H1 (cell line): ENCODE measurements at regions not wholly inside any gene's neighbourhood (a gene's known extent, or its start where the extent isn't known, plus 50 kb on each side); places are given as distances from the start of the nearest gene placed in this dataset.

Experiments used
- CHD2 ChIP-seq: IDR thresholded peaks from 2 replicates; pipeline ENCODE4 v1.6.1; 2012; ENCODE audit warnings: low read length, improper control_type of control experiment
- RNF2 ChIP-seq: fragments of 200-900, 300-1000 bp; sonication (generic); IDR thresholded peaks from 2 replicates; pipeline ENCODE4 v1.7.1; 2016; ENCODE audit warnings: borderline replicate concordance, low read depth, mild to moderate bottlenecking, antibody characterized with exemption, low read length; ENCODE audit not compliant: poor library complexity, severe bottlenecking; ENCODE audit errors: missing control alignments
- SIN3A ChIP-seq, 2 experiments: IDR thresholded peaks in 1 of 2; conservative IDR thresholded peaks in 1 of 2; 2 replicates each; pipeline ENCODE4 v1.6.1; 2011 to 2012; ENCODE audit warnings: low read length in 2 of 2, improper control_type of control experiment in 1 of 2, low read depth in 1 of 2, mild to moderate bottlenecking in 1 of 2
- SUZ12 ChIP-seq: fragments of 200-600 bp; sonication (generic); IDR thresholded peaks from 2 replicates; pipeline ENCODE4 v1.6.1; 2012; ENCODE audit warnings: mild to moderate bottlenecking, inconsistent platforms, low read length, moderate library complexity, mixed read lengths

DNA sequence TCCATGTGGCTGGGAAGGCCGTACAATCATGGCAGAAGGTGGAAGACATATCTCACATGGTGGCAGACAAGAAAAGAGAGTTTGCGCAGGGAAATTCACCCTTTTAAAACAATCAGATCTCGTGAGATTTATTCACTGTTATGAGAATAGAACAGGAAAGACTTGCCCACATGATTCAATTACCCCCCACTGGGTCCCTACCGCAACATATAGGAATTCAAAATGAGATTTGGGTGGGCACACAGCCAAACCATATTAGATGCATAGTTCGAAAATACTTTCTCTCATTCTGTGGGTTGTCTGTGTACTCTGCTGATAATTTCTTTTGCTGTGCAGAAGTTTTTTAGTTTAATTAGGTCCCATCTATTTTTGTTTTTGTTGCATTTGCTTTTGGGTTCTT, 990.3 kb downstream of the PLA2G4A start (continued):
- TF ChIP-seq SUZ12 (no peak), CHD2 (no peak), RNF2 (no peak), SIN3A (conservative IDR thresholded peaks at IDR 0.05 in 1 of 2, IDR thresholded peaks at IDR 0.05 in 1 of 2; ENCODE audit: low read depth in 1 of 2, low read length in 2 of 2) (no peak)
